H9 (cell line): ENCODE measurements at regions not wholly inside any gene's neighbourhood (a gene's known extent, or its start where the extent isn't known, plus 50 kb on each side); places are given as distances from the start of the nearest gene placed in this dataset.

Experiments
- DNase-seq: peaks from one replicate; pipeline ENCODE4 v3.0.0-alpha.2; 2017
- H2AFZ ChIP-seq: one replicate; pipeline ENCODE4 v1.6.1; 2013; ENCODE audit warnings: mild to moderate bottlenecking, low read length, control low read depth, moderate library complexity
- H2AK5ac ChIP-seq: 2 replicates; pipeline ENCODE4 v1.6.1; 2013; ENCODE audit warnings: low read length, control low read depth, mixed read lengths; ENCODE audit not compliant: insufficient read length
- H2BK120ac ChIP-seq: one replicate; pipeline ENCODE4 v1.6.1; 2013; ENCODE audit warnings: low read depth, mild to moderate bottlenecking, low read length, control low read depth, inconsistent platforms; ENCODE audit not compliant: poor library complexity, severe bottlenecking
- H2BK12ac ChIP-seq: 2 replicates; pipeline ENCODE4 v1.6.1; 2013; ENCODE audit warnings: low read length, control low read depth, mixed read lengths, low read depth; ENCODE audit not compliant: insufficient read length
- H2BK15ac ChIP-seq: 2 replicates; pipeline ENCODE4 v1.6.1; 2013; ENCODE audit warnings: low read depth, low read length, control low read depth
- H2BK20ac ChIP-seq: one replicate; pipeline ENCODE4 v1.6.1; 2013; ENCODE audit warnings: low read depth, mild to moderate bottlenecking, low read length, control low read depth, inconsistent platforms; ENCODE audit not compliant: poor library complexity, severe bottlenecking
- H2BK5ac ChIP-seq: 2 replicates; pipeline ENCODE4 v1.6.1; 2013; ENCODE audit warnings: low read length, control low read depth, mixed read lengths; ENCODE audit not compliant: insufficient read length
- H3K14ac ChIP-seq: 2 replicates; pipeline ENCODE4 v1.6.1; 2013; ENCODE audit warnings: low read length, control low read depth; ENCODE audit not compliant: insufficient read depth
- H3K18ac ChIP-seq: 2 replicates; pipeline ENCODE4 v1.6.1; 2013; ENCODE audit warnings: low read depth, mild to moderate bottlenecking, mixed read lengths, low read length, control low read depth; ENCODE audit not compliant: insufficient read length
- H3K23ac ChIP-seq: 2 replicates; pipeline ENCODE4 v1.6.1; 2013; ENCODE audit warnings: low read length, control low read depth, mixed read lengths, low read depth; ENCODE audit not compliant: insufficient read length
- H3K23me2 ChIP-seq: 2 replicates; pipeline ENCODE4 v1.6.1; 2013; ENCODE audit warnings: low read depth, mild to moderate bottlenecking, mixed read lengths, low read length, control low read depth; ENCODE audit not compliant: insufficient read length, poor library complexity, severe bottlenecking
- H3K27ac ChIP-seq: 2 replicates; pipeline ENCODE4 v1.5.1; 2013; ENCODE audit warnings: low read length, control low read depth, mixed read lengths, low read depth; ENCODE audit not compliant: insufficient read length
- H3K27me3 ChIP-seq: 2 replicates; pipeline ENCODE4 v1.6.1; 2013; ENCODE audit warnings: low read length, control low read depth, inconsistent platforms; ENCODE audit not compliant: insufficient read depth
- H3K4ac ChIP-seq: 2 replicates; pipeline ENCODE4 v1.6.1; 2013; ENCODE audit warnings: low read depth, mild to moderate bottlenecking, control low read depth, inconsistent platforms, low read length, moderate library complexity
- H3K4me1 ChIP-seq: 2 replicates; pipeline ENCODE4 v1.6.1; 2013; ENCODE audit warnings: low read length, control low read depth, inconsistent platforms; ENCODE audit not compliant: insufficient read depth
- H3K4me2 ChIP-seq: 2 replicates; pipeline ENCODE4 v1.6.1; 2013; ENCODE audit warnings: low read length, control low read depth, mixed read lengths; ENCODE audit not compliant: insufficient read length, insufficient read depth
- H3K56ac ChIP-seq: 2 replicates; pipeline ENCODE4 v1.6.1; 2013; ENCODE audit warnings: low read depth, mild to moderate bottlenecking, mixed read lengths, low read length, control low read depth; ENCODE audit not compliant: insufficient read length
- H3K79me1 ChIP-seq: 2 replicates; pipeline ENCODE4 v1.6.1; 2013; ENCODE audit warnings: low read depth, mild to moderate bottlenecking, moderate library complexity, low read length, control low read depth, inconsistent platforms; ENCODE audit not compliant: insufficient read depth, poor library complexity, severe bottlenecking
- H3K79me2 ChIP-seq: 2 replicates; pipeline ENCODE4 v1.6.1; 2013; ENCODE audit warnings: low read length, control low read depth, inconsistent platforms; ENCODE audit not compliant: insufficient read depth
- H3K9ac ChIP-seq: 2 replicates; pipeline ENCODE4 v1.6.1; 2013; ENCODE audit warnings: low read length, control low read depth, mixed read lengths; ENCODE audit not compliant: insufficient read length; ENCODE audit errors: extremely low read depth
- H3K9me3 ChIP-seq: one replicate; pipeline ENCODE4 v1.6.1; 2013; ENCODE audit warnings: low read depth, low read length, inconsistent platforms; ENCODE audit not compliant: control insufficient read depth
- H3T11ph ChIP-seq: one replicate; pipeline ENCODE4 v1.6.1; 2013; ENCODE audit warnings: mild to moderate bottlenecking, low read length, control low read depth, inconsistent platforms
- H4K20me1 ChIP-seq: one replicate; pipeline ENCODE4 v1.6.1; 2013; ENCODE audit not compliant: control insufficient read depth, insufficient read length, insufficient read depth
- H4K5ac ChIP-seq: 2 replicates; pipeline ENCODE4 v1.6.1; 2013; ENCODE audit warnings: low read depth, mild to moderate bottlenecking, mixed read lengths, low read length, control low read depth; ENCODE audit not compliant: insufficient read length
- H4K8ac ChIP-seq: replicated peaks from 2 replicates; pipeline ENCODE4 v1.6.1; 2013; ENCODE audit warnings: low read length, control low read depth, mixed read lengths, low read depth; ENCODE audit not compliant: insufficient read length
- H4K91ac ChIP-seq: 2 replicates; pipeline ENCODE4 v1.6.1; 2013; ENCODE audit warnings: low read depth, mild to moderate bottlenecking, moderate library complexity, mixed read lengths, low read length, control low read depth; ENCODE audit not compliant: insufficient read length
- H3K27ac Mint-ChIP-seq, 3 experiments: 2 replicates in 2 of 3; 3 replicates in 1 of 3; pipeline ENCODE4 v1.8.0; 2020 to 2021; ENCODE audit warnings: mixed read lengths in 3 of 3, mild to moderate bottlenecking in 1 of 3, moderate library complexity in 1 of 3
- H3K27me3 Mint-ChIP-seq: 2 replicates; pipeline ENCODE4 v1.8.0; 2021; ENCODE audit warnings: low read depth, mild to moderate bottlenecking, moderate library complexity, mixed read lengths
- H3K36me3 Mint-ChIP-seq, 3 experiments: 2 replicates in 2 of 3; 3 replicates in 1 of 3; pipeline ENCODE4 v1.8.0; 2020 to 2021; ENCODE audit warnings: low read depth in 3 of 3, mixed read lengths in 3 of 3; ENCODE audit not compliant: insufficient read depth in 1 of 3
- H3K4me1 Mint-ChIP-seq, 2 experiments: 2 replicates each; pipeline ENCODE4 v1.8.0; 2020; ENCODE audit warnings: mixed read lengths in 2 of 2
- H3K4me3 Mint-ChIP-seq, 2 experiments: 2 replicates in 1 of 2; 3 replicates in 1 of 2; pipeline ENCODE4 v1.8.0; 2020 to 2021; ENCODE audit warnings: mild to moderate bottlenecking in 2 of 2, mixed read lengths in 2 of 2, moderate library complexity in 1 of 2
- H3K9me3 Mint-ChIP-seq, 2 experiments: 2 replicates in 1 of 2; 3 replicates in 1 of 2; pipeline ENCODE4 v1.8.0; 2020; ENCODE audit warnings: mild to moderate bottlenecking in 2 of 2, mixed read lengths in 2 of 2, moderate library complexity in 1 of 2
- CTCF ChIP-seq: fragments of 200-600 bp; sonication (generic); conservative IDR thresholded peaks from 3 replicates; pipeline ENCODE4 v1.8.0; 2021; ENCODE audit warnings: antibody characterized with exemption, mild to moderate bottlenecking
- WGBS: extraction: QIAGEN DNeasy Blood & Tissue Kit; methylation state at CpG from one replicate; pipeline ENCODE4 v1.1.7; 2013; ENCODE audit warnings: missing lambda C conversion rate, low lambda C conversion rate, mixed read lengths; ENCODE audit not compliant: insufficient read length; ENCODE audit errors: extremely low coverage; 5-methylcytosine and 5-hydroxymethylcytosine counted together

- H3K4me1 Mint-ChIP-seq = peaks cover 7 to 10% of the 10 kb centered on the region in 2 experiments
- Histone ChIP-seq H2BK20ac (no peak overlapping the region), H2AFZ (no peak overlapping the region), H2BK15ac (no peak overlapping the region), H3K9ac (no peak overlapping the region), H3K27me3 (no peaks in the 10 kb centered on the region; the same call in 1 of the 2 replicates), H4K20me1 (no peaks in the 10 kb centered on the region), H3K79me2 (no peaks in the 10 kb centered on the region), H3K23ac (no peak overlapping the region), H3K18ac (no peak overlapping the region), H3K4me2 (no peak overlapping the region), H3K4ac (no peak overlapping the region), H3K27ac (no peak overlapping the region), H3K56ac (no peak overlapping the region), H4K5ac (no peak overlapping the region), H3K4me1 (no peaks in the 10 kb centered on the region), H2BK12ac (no peak overlapping the region), H2BK120ac (no peak overlapping the region), H3K79me1 (no peaks in the 10 kb centered on the region), H3K9me3 (no peaks in the 10 kb centered on the region), H3T11ph (no peak overlapping the region), H3K23me2 (no peaks in the 10 kb centered on the region), H2AK5ac (no peak overlapping the region), H4K91ac (no peak overlapping the region), H4K8ac (no peak overlapping the region), H2BK5ac (no peak overlapping the region), H3K14ac (no peak overlapping the region)
- H3K27ac Mint-ChIP-seq = no peak overlapping the region
- peaks cover 0 to 2% of the 10 kb centered on the region in 2 experiments; a peak in 2 of 5 replicates for H3K9me3 Mint-ChIP-seq
- TF ChIP-seq CTCF = no peak
- no CpG with 5 or more reads among the region's 2 CpGs for WGBS
- no peak for DNase-seq
- H3K4me3 Mint-ChIP-seq = no peak overlapping the region
- H3K27me3 Mint-ChIP-seq = no peaks in the 10 kb centered on the region
- H3K36me3 Mint-ChIP-seq = no peaks in the 10 kb centered on the region; a peak in 1 of 7 replicates
Measured at GRCh38 chr21:18006691-18007090, 187.5 kb upstream of the C21orf91 start.
